Endothelial cell of umbilical vein (primary cell): ENCODE measurements at regions not wholly inside any gene's neighbourhood (a gene's known extent, or its start where the extent isn't known, plus 50 kb on each side); places are given as distances from the start of the nearest gene placed in this dataset.

Experiments used
- BruUV-seq: library from RNA; stranded (reverse); fragments of 400-500 nt; replicated peaks from 2 replicates; lab custom pipeline; 2021; lab: Mats Ljungman, UMichigan
- CTCF ChIA-PET: fragments of 300-600, 350-600 bp; sonication (Branson Sonifier 250); formaldehyde crosslinking; loops from one replicate; lab custom pipeline; 2021; ENCODE audit warnings: antibody characterized with exemption, inconsistent platforms; lab: Charles Lee
- POLR2A ChIA-PET: fragments of 300-600, 350-600 bp; sonication (Branson Sonifier 250); formaldehyde crosslinking; loops from one replicate; lab custom pipeline; 2021; ENCODE audit warnings: antibody characterized with exemption, inconsistent platforms; lab: Charles Lee
- DNase-seq: peaks from one replicate; pipeline ENCODE4 v3.0.0-alpha.2; 2011; ENCODE audit warnings: low read depth, low spot score
- FAIRE-seq: peaks from 2 replicates; lab custom pipeline; 2011; peaks lifted over from hg19 to GRCh38; lab: Jason Lieb, UNC
- H2AFZ ChIP-seq: 2 replicates; pipeline ENCODE4 v1.6.0; 2012; ENCODE audit warnings: low read depth, low read length, control low read depth, inconsistent platforms
- H3K27ac ChIP-seq: 2 replicates; pipeline ENCODE4 v1.5.1; 2011; ENCODE audit warnings: low read depth, mild to moderate bottlenecking, control low read depth, low read length, moderate library complexity; ENCODE audit not compliant: insufficient read depth
- H3K27me3 ChIP-seq, 2 experiments: 2 replicates each; pipeline versions ENCODE4 v1.6.0 to v1.6.1; 2011; ENCODE audit warnings: low read length in 2 of 2, mixed read lengths in 1 of 2; ENCODE audit not compliant: control insufficient read depth in 2 of 2, insufficient read depth in 2 of 2
- H3K36me3 ChIP-seq, 2 experiments: 2 replicates in 1 of 2; 3 replicates in 1 of 2; pipeline ENCODE4 v1.5.1; 2011; ENCODE audit warnings: low read length in 2 of 2, mild to moderate bottlenecking in 1 of 2, moderate library complexity in 1 of 2; ENCODE audit not compliant: control insufficient read depth in 2 of 2, insufficient read depth in 2 of 2; ENCODE audit errors: extremely low read depth in 1 of 2
- H3K4me1 ChIP-seq: 3 replicates; pipeline ENCODE4 v1.5.1; 2011; ENCODE audit warnings: mild to moderate bottlenecking, low read length; ENCODE audit not compliant: control insufficient read depth, insufficient read depth; ENCODE audit errors: extremely low read depth
- H3K4me2 ChIP-seq: 2 replicates; pipeline ENCODE4 v1.6.1; 2011; ENCODE audit warnings: low read length, control low read depth, mixed read lengths; ENCODE audit not compliant: insufficient read depth
- H3K4me3 ChIP-seq, 3 experiments: fragments of 200-600 bp in 1 of 3; sonication (generic), shearing (Covaris generic) in 1 of 3; replicated peaks in 1 of 3; 2 replicates each; pipeline ENCODE4 v1.5.1; 2011 to 2016; ENCODE audit warnings: control low read depth in 3 of 3, low read length in 3 of 3, mild to moderate bottlenecking in 2 of 3, inconsistent platforms in 1 of 3, low read depth in 1 of 3, moderate library complexity in 1 of 3; ENCODE audit not compliant: insufficient read depth in 1 of 3
- H3K79me2 ChIP-seq: 2 replicates; pipeline ENCODE4 v1.6.0; 2012; ENCODE audit warnings: low read length, inconsistent platforms; ENCODE audit not compliant: control insufficient read depth, insufficient read depth
- H3K9ac ChIP-seq: replicated peaks from 2 replicates; pipeline ENCODE3; 2011; ENCODE audit warnings: low read length, control low read depth; ENCODE audit not compliant: insufficient read depth; ENCODE audit errors: extremely low read depth
- H3K9me1 ChIP-seq: replicated peaks from 3 replicates; pipeline ENCODE4 v1.6.0; 2011; ENCODE audit warnings: mild to moderate bottlenecking, low read length; ENCODE audit not compliant: control insufficient read depth, insufficient read depth; ENCODE audit errors: extremely low read depth
- H3K9me3 ChIP-seq: replicated peaks from 2 replicates; pipeline ENCODE4 v1.5.1; 2012; ENCODE audit warnings: low read length, inconsistent platforms; ENCODE audit not compliant: control insufficient read depth, insufficient read depth
- H4K20me1 ChIP-seq: replicated peaks from 2 replicates; pipeline ENCODE3; 2011; ENCODE audit warnings: mild to moderate bottlenecking, low read length; ENCODE audit not compliant: control insufficient read depth, insufficient read depth; ENCODE audit errors: extremely low read depth
- EZH2 ChIP-seq: IDR thresholded peaks from 2 replicates; pipeline ENCODE4 v1.6.1; 2012; ENCODE audit warnings: borderline replicate concordance, low read depth, mild to moderate bottlenecking, moderate library complexity, low read length, inconsistent platforms; ENCODE audit not compliant: severe bottlenecking
- FOS ChIP-seq: IDR thresholded peaks from 2 replicates; pipeline ENCODE4 v1.6.1; 2011; ENCODE audit warnings: mild to moderate bottlenecking, low read length, moderate library complexity, borderline replicate concordance; ENCODE audit not compliant: insufficient read depth
- GATA2 ChIP-seq: IDR thresholded peaks from 2 replicates; pipeline ENCODE4 v1.7.0; 2011; ENCODE audit warnings: low read depth, mild to moderate bottlenecking, moderate library complexity, mixed read lengths, low read length; ENCODE audit not compliant: insufficient read length, insufficient read depth
- JUN ChIP-seq: IDR thresholded peaks from 2 replicates; pipeline ENCODE4 v1.6.1; 2011; ENCODE audit warnings: borderline replicate concordance, low read depth; ENCODE audit not compliant: insufficient read length, insufficient read depth
- MYC ChIP-seq: IDR thresholded peaks from one replicate; pipeline ENCODE4 v1.6.1; 2011; ENCODE audit warnings: mild to moderate bottlenecking, low read depth, low read length
- POLR2A ChIP-seq: IDR thresholded peaks from 2 replicates; pipeline ENCODE4 v1.6.1; 2012; ENCODE audit warnings: low read depth, mild to moderate bottlenecking, control low read depth, low read length
- POLR2AphosphoS5 ChIP-seq: IDR thresholded peaks from 2 replicates; pipeline ENCODE4 v1.6.1; 2012; ENCODE audit warnings: low read depth, mild to moderate bottlenecking, control low read depth, low read length, moderate library complexity; ENCODE audit not compliant: insufficient read depth
- dilution Hi-C: fragments of 300-500 bp; cut with MboI; formaldehyde crosslinking; loops from one replicate; pipeline ENCODE4 v1.15.0; 2019; ENCODE audit warnings: low sequenced_read_pairs; ENCODE audit not compliant: extremely low pct_ligation_motif_present
- intact Hi-C: fragments of 100-400 bp; cut with micrococcal nuclease; formaldehyde crosslinking; loops from one replicate; pipeline ENCODE4 v1.10.0; 2022
- TF ChIP-seq, protein P1 (sequence below): IDR thresholded peaks from 2 replicates; pipeline ENCODE4 v1.6.1; 2011; ENCODE audit not compliant: insufficient read depth, insufficient read length
- TF ChIP-seq, protein P2 (sequence below), 2 donors: IDR thresholded peaks; 1 replicate in 1 of 2; 2 replicates in 1 of 2; pipeline ENCODE4 v1.5.1; 2011; ENCODE audit warnings: low read length in 2 of 2, mild to moderate bottlenecking in 2 of 2, moderate library complexity in 2 of 2, control low read depth in 1 of 2, inconsistent platforms in 1 of 2, low read depth in 1 of 2; ENCODE audit not compliant: insufficient read depth in 1 of 2; ENCODE audit errors: extremely low read depth in 1 of 2

DNA sequence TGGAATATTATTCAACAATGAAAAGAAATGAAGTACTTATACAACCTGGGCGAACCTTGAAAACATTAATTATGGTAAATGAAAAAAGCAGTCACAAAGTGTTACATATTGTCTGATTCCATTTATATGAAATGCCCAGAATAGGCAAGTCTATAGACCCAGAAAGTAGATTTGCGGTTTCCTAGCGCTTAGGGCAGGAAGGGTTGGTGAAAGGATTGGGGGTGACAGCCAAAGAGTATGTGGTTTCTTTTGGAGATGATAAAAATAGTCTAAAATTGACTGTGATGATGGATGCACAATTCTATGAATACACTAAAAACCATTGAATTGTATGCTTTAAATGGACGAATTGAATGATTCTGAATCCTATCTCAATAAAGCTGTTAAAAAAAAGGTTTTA lies 55.8 kb downstream of the RESF1 start:
- Histone ChIP-seq H3K4me1 (no peaks in the 10 kb centered on the region), H2AFZ (no peak overlapping the region), H3K9ac (no peak overlapping the region), H3K4me3 (no peak overlapping the region), H3K27me3 (no peaks in the 10 kb centered on the region), H3K36me3 (no peaks in the 10 kb centered on the region), H4K20me1 (no peaks in the 10 kb centered on the region), H3K9me3 (no peaks in the 10 kb centered on the region), H3K27ac (no peak overlapping the region), H3K4me2 (no peak overlapping the region), H3K79me2 (no peaks in the 10 kb centered on the region), H3K9me1 (no peaks in the 10 kb centered on the region)
- TF ChIP-seq, protein P1, sequence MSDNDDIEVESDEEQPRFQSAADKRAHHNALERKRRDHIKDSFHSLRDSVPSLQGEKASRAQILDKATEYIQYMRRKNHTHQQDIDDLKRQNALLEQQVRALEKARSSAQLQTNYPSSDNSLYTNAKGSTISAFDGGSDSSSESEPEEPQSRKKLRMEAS: no peak
- TF ChIP-seq EZH2 (no peak), MYC (no peak), GATA2 (no peak), FOS (no peak), POLR2AphosphoS5 (no peak), JUN (no peak), POLR2A (no peak)
- TF ChIP-seq, protein P2, sequence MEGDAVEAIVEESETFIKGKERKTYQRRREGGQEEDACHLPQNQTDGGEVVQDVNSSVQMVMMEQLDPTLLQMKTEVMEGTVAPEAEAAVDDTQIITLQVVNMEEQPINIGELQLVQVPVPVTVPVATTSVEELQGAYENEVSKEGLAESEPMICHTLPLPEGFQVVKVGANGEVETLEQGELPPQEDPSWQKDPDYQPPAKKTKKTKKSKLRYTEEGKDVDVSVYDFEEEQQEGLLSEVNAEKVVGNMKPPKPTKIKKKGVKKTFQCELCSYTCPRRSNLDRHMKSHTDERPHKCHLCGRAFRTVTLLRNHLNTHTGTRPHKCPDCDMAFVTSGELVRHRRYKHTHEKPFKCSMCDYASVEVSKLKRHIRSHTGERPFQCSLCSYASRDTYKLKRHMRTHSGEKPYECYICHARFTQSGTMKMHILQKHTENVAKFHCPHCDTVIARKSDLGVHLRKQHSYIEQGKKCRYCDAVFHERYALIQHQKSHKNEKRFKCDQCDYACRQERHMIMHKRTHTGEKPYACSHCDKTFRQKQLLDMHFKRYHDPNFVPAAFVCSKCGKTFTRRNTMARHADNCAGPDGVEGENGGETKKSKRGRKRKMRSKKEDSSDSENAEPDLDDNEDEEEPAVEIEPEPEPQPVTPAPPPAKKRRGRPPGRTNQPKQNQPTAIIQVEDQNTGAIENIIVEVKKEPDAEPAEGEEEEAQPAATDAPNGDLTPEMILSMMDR (IDR thresholded peaks at IDR 0.05; ENCODE audit: extremely low read depth in 1 of 2, insufficient read depth in 1 of 2, low read depth in 1 of 2, low read length in 2 of 2): no peak
- BruUV-seq: no TSS peak
- CTCF ChIA-PET: interaction anchor here (0.7 to 1.3 kb wide), 2 partner anchors 16 to 21 kb away, joined by 5 read pairs; no protein-coding TSS in a partner anchor
- DNase-seq: no peak
- dilution Hi-C loops: no loop called here
- no peak for FAIRE-seq
- intact Hi-C loops: no loop called here
- POLR2A ChIA-PET: no interaction called here
